GM13977 (cell line): ENCODE measurements at regions not wholly inside any gene's neighbourhood (a gene's known extent, or its start where the extent isn't known, plus 50 kb on each side); places are given as distances from the start of the nearest gene placed in this dataset.

Source experiments
- DNase-seq: peaks from one replicate; pipeline ENCODE4 v3.0.0; 2012; ENCODE audit warnings: low spot score
- CTCF ChIP-seq: IDR thresholded peaks from 2 replicates; pipeline ENCODE4 v1.5.1; 2012; ENCODE audit warnings: mild to moderate bottlenecking, control low read depth; ENCODE audit not compliant: insufficient read depth; ENCODE audit errors: extremely low read depth, missing control alignments
- in situ Hi-C: fragments of 300-500 bp; cut with MboI; formaldehyde crosslinking; loops from one replicate; pipeline ENCODE4 v1.12.0; 2022; ENCODE audit warnings: low sequenced_read_pairs, low pct_unique_long_range_greater_than_20kb, mixed read lengths, inconsistent platforms; ENCODE audit not compliant: unreplicated experiment

DNA sequence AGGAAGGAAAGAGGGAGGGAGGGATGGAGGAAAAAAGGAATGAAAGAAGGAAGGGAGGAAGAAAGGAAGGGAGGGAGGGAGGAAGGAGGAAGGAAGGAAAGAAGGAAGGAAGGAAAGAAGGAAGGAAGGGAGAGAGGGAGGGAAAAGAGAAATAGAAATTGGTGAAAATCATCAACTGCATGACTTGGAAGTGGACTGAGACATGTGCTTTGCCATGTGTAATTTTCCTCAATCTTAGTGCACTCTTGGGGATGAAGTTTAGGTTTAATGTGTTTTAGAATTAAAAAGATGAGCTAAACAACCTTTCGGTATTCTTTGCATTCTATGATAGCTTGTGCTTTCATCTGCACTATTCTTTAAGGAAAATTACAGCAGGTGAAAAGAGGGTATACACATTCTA, 320.1 kb upstream of the GALNT5 start:
- TF ChIP-seq CTCF: no peak
- in situ Hi-C loops: no loop called here
- DNase-seq: no peak

DNA sequence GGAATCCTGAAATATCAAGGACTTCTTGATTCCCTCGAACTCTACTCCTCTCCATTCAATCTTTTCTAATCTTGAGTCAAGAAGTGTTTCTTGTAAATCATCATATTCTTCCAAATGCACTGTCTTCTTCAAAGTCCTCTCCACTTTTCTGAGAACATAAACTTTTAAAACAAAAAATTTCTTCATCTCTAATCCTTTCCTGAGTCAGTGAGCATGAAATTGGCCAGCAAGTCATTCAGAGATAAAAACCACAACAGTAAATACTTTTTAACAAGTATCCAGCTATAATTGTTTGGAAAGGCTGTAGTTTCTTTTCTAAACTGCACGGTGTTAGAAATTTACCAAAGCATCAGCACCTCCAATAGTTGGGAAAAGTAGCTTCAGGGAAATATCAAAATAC, 312.6 kb upstream of the GALNT5 start:
- no peak for TF ChIP-seq CTCF
- no peak for DNase-seq
- in situ Hi-C loops: no loop called here

- TF ChIP-seq CTCF: no peak
- DNase-seq: no peak
- in situ Hi-C loops: no loop called here
Measured at GRCh38 chr2:156947261-156947660, 310.2 kb upstream of the GALNT5 start.

GRCh38 chr2:156955701-156956100, 301.8 kb upstream of the GALNT5 start:
- in situ Hi-C loops: no loop called here
- DNase-seq: no peak

DNA sequence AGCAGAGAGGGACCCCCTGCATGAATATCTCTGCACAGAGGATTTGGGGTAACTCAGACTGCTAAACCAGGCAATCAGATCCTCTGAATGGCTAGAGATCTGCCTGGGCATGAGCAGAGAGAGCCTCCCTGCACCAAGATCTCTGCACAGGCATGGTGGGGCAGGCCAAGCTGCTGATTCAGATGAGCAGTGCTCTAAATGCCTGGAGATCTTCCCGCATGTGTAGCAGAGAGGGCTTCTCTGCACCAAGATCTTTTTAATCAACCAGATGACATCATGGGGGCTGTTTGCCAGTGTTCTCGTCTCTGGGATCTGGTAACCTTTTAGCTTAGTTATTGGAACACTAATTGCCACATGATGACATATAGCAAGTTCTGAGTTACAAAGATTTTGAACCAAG, 301.3 kb upstream of the GALNT5 start:
- TF ChIP-seq CTCF: no peak
- DNase-seq: no peak
- in situ Hi-C loops: no loop called here

More at GRCh38 chr2:156955701-156956100, 301.8 kb upstream of the GALNT5 start:
- TF ChIP-seq CTCF: no peak

DNA sequence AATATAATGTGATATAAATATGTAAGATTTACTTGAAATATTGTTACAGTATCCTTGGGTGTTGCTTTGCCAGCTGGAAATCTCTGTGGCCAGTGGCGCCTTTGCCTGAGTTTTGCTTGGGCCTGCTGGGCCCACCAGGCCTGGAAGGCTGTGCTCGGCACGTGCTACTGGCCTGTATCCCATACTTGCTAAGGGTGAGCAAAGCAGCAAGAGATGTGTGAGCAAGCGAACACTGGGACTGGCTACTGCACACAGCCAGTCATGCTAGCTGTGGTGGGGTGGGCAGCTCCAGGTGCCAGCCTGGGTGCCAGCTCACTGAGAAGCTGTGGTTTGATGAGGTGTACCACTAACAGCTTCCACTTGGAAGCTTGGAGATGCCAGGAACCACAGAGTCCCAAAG, 299.1 kb upstream of the GALNT5 start:
- no peak for TF ChIP-seq CTCF
- in situ Hi-C loops: no loop called here
- DNase-seq: no peak

DNA sequence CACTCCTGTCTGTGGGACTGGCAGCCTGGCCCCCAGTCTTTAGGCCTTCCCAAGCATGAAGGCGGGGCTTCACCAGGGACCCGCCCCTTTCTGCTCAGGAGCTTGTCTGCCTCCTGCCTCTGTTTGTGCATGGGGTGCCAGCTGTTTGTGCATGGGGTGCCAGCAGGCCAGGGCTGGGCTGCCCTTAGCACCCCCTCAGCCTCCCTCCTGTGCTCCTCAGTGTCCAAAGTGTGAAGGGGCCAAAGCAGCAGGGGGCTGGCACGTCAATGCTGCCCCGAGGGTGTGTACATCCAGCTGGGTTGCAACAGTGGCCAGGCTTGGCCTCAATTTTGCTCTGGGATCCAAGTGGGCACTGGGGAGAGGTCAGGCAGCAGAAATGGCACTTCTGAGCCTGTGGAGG, 298.0 kb upstream of the GALNT5 start:
- no peak for DNase-seq
- in situ Hi-C loops: no loop called here
- no peak for TF ChIP-seq CTCF
